H9 (cell line): ENCODE measurements at regions not wholly inside any gene's neighbourhood (a gene's known extent, or its start where the extent isn't known, plus 50 kb on each side); places are given as distances from the start of the nearest gene placed in this dataset.

Experiments used
- DNase-seq: peaks from one replicate; pipeline ENCODE4 v3.0.0-alpha.2; 2017
- H2AFZ ChIP-seq: one replicate; pipeline ENCODE4 v1.6.1; 2013; ENCODE audit warnings: mild to moderate bottlenecking, low read length, control low read depth, moderate library complexity
- H2AK5ac ChIP-seq: 2 replicates; pipeline ENCODE4 v1.6.1; 2013; ENCODE audit warnings: low read length, control low read depth, mixed read lengths; ENCODE audit not compliant: insufficient read length
- H2BK120ac ChIP-seq: one replicate; pipeline ENCODE4 v1.6.1; 2013; ENCODE audit warnings: low read depth, mild to moderate bottlenecking, low read length, control low read depth, inconsistent platforms; ENCODE audit not compliant: poor library complexity, severe bottlenecking
- H2BK12ac ChIP-seq: 2 replicates; pipeline ENCODE4 v1.6.1; 2013; ENCODE audit warnings: low read length, control low read depth, mixed read lengths, low read depth; ENCODE audit not compliant: insufficient read length
- H2BK15ac ChIP-seq: 2 replicates; pipeline ENCODE4 v1.6.1; 2013; ENCODE audit warnings: low read depth, low read length, control low read depth
- H2BK20ac ChIP-seq: one replicate; pipeline ENCODE4 v1.6.1; 2013; ENCODE audit warnings: low read depth, mild to moderate bottlenecking, low read length, control low read depth, inconsistent platforms; ENCODE audit not compliant: poor library complexity, severe bottlenecking
- H2BK5ac ChIP-seq: 2 replicates; pipeline ENCODE4 v1.6.1; 2013; ENCODE audit warnings: low read length, control low read depth, mixed read lengths; ENCODE audit not compliant: insufficient read length
- H3K14ac ChIP-seq: 2 replicates; pipeline ENCODE4 v1.6.1; 2013; ENCODE audit warnings: low read length, control low read depth; ENCODE audit not compliant: insufficient read depth
- H3K18ac ChIP-seq: 2 replicates; pipeline ENCODE4 v1.6.1; 2013; ENCODE audit warnings: low read depth, mild to moderate bottlenecking, mixed read lengths, low read length, control low read depth; ENCODE audit not compliant: insufficient read length
- H3K23ac ChIP-seq: 2 replicates; pipeline ENCODE4 v1.6.1; 2013; ENCODE audit warnings: low read length, control low read depth, mixed read lengths, low read depth; ENCODE audit not compliant: insufficient read length
- H3K23me2 ChIP-seq: 2 replicates; pipeline ENCODE4 v1.6.1; 2013; ENCODE audit warnings: low read depth, mild to moderate bottlenecking, mixed read lengths, low read length, control low read depth; ENCODE audit not compliant: insufficient read length, poor library complexity, severe bottlenecking
- H3K27ac ChIP-seq: 2 replicates; pipeline ENCODE4 v1.5.1; 2013; ENCODE audit warnings: low read length, control low read depth, mixed read lengths, low read depth; ENCODE audit not compliant: insufficient read length
- H3K27me3 ChIP-seq: 2 replicates; pipeline ENCODE4 v1.6.1; 2013; ENCODE audit warnings: low read length, control low read depth, inconsistent platforms; ENCODE audit not compliant: insufficient read depth
- H3K4ac ChIP-seq: 2 replicates; pipeline ENCODE4 v1.6.1; 2013; ENCODE audit warnings: low read depth, mild to moderate bottlenecking, control low read depth, inconsistent platforms, low read length, moderate library complexity
- H3K4me1 ChIP-seq: 2 replicates; pipeline ENCODE4 v1.6.1; 2013; ENCODE audit warnings: low read length, control low read depth, inconsistent platforms; ENCODE audit not compliant: insufficient read depth
- H3K4me2 ChIP-seq: 2 replicates; pipeline ENCODE4 v1.6.1; 2013; ENCODE audit warnings: low read length, control low read depth, mixed read lengths; ENCODE audit not compliant: insufficient read length, insufficient read depth
- H3K56ac ChIP-seq: 2 replicates; pipeline ENCODE4 v1.6.1; 2013; ENCODE audit warnings: low read depth, mild to moderate bottlenecking, mixed read lengths, low read length, control low read depth; ENCODE audit not compliant: insufficient read length
- H3K79me1 ChIP-seq: 2 replicates; pipeline ENCODE4 v1.6.1; 2013; ENCODE audit warnings: low read depth, mild to moderate bottlenecking, moderate library complexity, low read length, control low read depth, inconsistent platforms; ENCODE audit not compliant: insufficient read depth, poor library complexity, severe bottlenecking
- H3K79me2 ChIP-seq: 2 replicates; pipeline ENCODE4 v1.6.1; 2013; ENCODE audit warnings: low read length, control low read depth, inconsistent platforms; ENCODE audit not compliant: insufficient read depth
- H3K9ac ChIP-seq: 2 replicates; pipeline ENCODE4 v1.6.1; 2013; ENCODE audit warnings: low read length, control low read depth, mixed read lengths; ENCODE audit not compliant: insufficient read length; ENCODE audit errors: extremely low read depth
- H3K9me3 ChIP-seq: one replicate; pipeline ENCODE4 v1.6.1; 2013; ENCODE audit warnings: low read depth, low read length, inconsistent platforms; ENCODE audit not compliant: control insufficient read depth
- H3T11ph ChIP-seq: one replicate; pipeline ENCODE4 v1.6.1; 2013; ENCODE audit warnings: mild to moderate bottlenecking, low read length, control low read depth, inconsistent platforms
- H4K20me1 ChIP-seq: one replicate; pipeline ENCODE4 v1.6.1; 2013; ENCODE audit not compliant: control insufficient read depth, insufficient read length, insufficient read depth
- H4K5ac ChIP-seq: 2 replicates; pipeline ENCODE4 v1.6.1; 2013; ENCODE audit warnings: low read depth, mild to moderate bottlenecking, mixed read lengths, low read length, control low read depth; ENCODE audit not compliant: insufficient read length
- H4K8ac ChIP-seq: replicated peaks from 2 replicates; pipeline ENCODE4 v1.6.1; 2013; ENCODE audit warnings: low read length, control low read depth, mixed read lengths, low read depth; ENCODE audit not compliant: insufficient read length
- H4K91ac ChIP-seq: 2 replicates; pipeline ENCODE4 v1.6.1; 2013; ENCODE audit warnings: low read depth, mild to moderate bottlenecking, moderate library complexity, mixed read lengths, low read length, control low read depth; ENCODE audit not compliant: insufficient read length
- H3K27ac Mint-ChIP-seq, 3 experiments: 2 replicates in 2 of 3; 3 replicates in 1 of 3; pipeline ENCODE4 v1.8.0; 2020 to 2021; ENCODE audit warnings: mixed read lengths in 3 of 3, mild to moderate bottlenecking in 1 of 3, moderate library complexity in 1 of 3
- H3K27me3 Mint-ChIP-seq: 2 replicates; pipeline ENCODE4 v1.8.0; 2021; ENCODE audit warnings: low read depth, mild to moderate bottlenecking, moderate library complexity, mixed read lengths
- H3K36me3 Mint-ChIP-seq, 3 experiments: 2 replicates in 2 of 3; 3 replicates in 1 of 3; pipeline ENCODE4 v1.8.0; 2020 to 2021; ENCODE audit warnings: low read depth in 3 of 3, mixed read lengths in 3 of 3; ENCODE audit not compliant: insufficient read depth in 1 of 3
- H3K4me1 Mint-ChIP-seq, 2 experiments: 2 replicates each; pipeline ENCODE4 v1.8.0; 2020; ENCODE audit warnings: mixed read lengths in 2 of 2
- H3K4me3 Mint-ChIP-seq, 2 experiments: 2 replicates in 1 of 2; 3 replicates in 1 of 2; pipeline ENCODE4 v1.8.0; 2020 to 2021; ENCODE audit warnings: mild to moderate bottlenecking in 2 of 2, mixed read lengths in 2 of 2, moderate library complexity in 1 of 2
- H3K9me3 Mint-ChIP-seq, 2 experiments: 2 replicates in 1 of 2; 3 replicates in 1 of 2; pipeline ENCODE4 v1.8.0; 2020; ENCODE audit warnings: mild to moderate bottlenecking in 2 of 2, mixed read lengths in 2 of 2, moderate library complexity in 1 of 2
- CTCF ChIP-seq: fragments of 200-600 bp; sonication (generic); conservative IDR thresholded peaks from 3 replicates; pipeline ENCODE4 v1.8.0; 2021; ENCODE audit warnings: antibody characterized with exemption, mild to moderate bottlenecking
- WGBS: extraction: QIAGEN DNeasy Blood & Tissue Kit; methylation state at CpG from one replicate; pipeline ENCODE4 v1.1.7; 2013; ENCODE audit warnings: missing lambda C conversion rate, low lambda C conversion rate, mixed read lengths; ENCODE audit not compliant: insufficient read length; ENCODE audit errors: extremely low coverage; 5-methylcytosine and 5-hydroxymethylcytosine counted together

GRCh38 chr2:163479599-163479998 is 256.2 kb downstream of the FIGN start:
- no peaks in the 10 kb centered on the region for H3K9me3 ChIP-seq
- Mint-ChIP-seq H3K4me1 (peaks cover 10% of the 10 kb centered on the region in 2 experiments), H3K36me3 (peaks cover 0 to 6% (median 0%) of the 10 kb centered on the region in 3 experiments; a peak in 2 of 7 replicates), H3K27ac (no peak overlapping the region; a peak in 1 of 7 replicates), H3K27me3 (peaks cover 1% of the 10 kb centered on the region; the same call in 1 of the 2 replicates), H3K4me3 (no peak overlapping the region), H3K9me3 (no peaks in the 10 kb centered on the region; a peak in 1 of 5 replicates)
- no peak overlapping the region for H3K23ac ChIP-seq
- H2BK5ac ChIP-seq: no peak overlapping the region
- H3K9ac ChIP-seq: no peak overlapping the region
- no peaks in the 10 kb centered on the region for H3K79me1 ChIP-seq
- no peaks in the 10 kb centered on the region for H4K20me1 ChIP-seq
- no peak overlapping the region for H3K4me2 ChIP-seq
- no peaks in the 10 kb centered on the region for H3K4me1 ChIP-seq
- no peak for TF ChIP-seq CTCF
- no peak overlapping the region for H2AFZ ChIP-seq
- no peak overlapping the region for H4K5ac ChIP-seq
- no peak overlapping the region for H4K8ac ChIP-seq
- H2AK5ac ChIP-seq: no peak overlapping the region
- H4K91ac ChIP-seq: no peak overlapping the region
- H3T11ph ChIP-seq: no peak overlapping the region
- no peak overlapping the region for H3K4ac ChIP-seq
- H3K27me3 ChIP-seq: no peaks in the 10 kb centered on the region
- H3K79me2 ChIP-seq: no peaks in the 10 kb centered on the region
- H2BK15ac ChIP-seq: no peak overlapping the region
- WGBS: no CpG with 5 or more reads among the region's 9 CpGs
- H3K27ac ChIP-seq: no peak overlapping the region
- H2BK12ac ChIP-seq: no peak overlapping the region
- no peak for DNase-seq
- H3K56ac ChIP-seq: no peak overlapping the region
- no peaks in the 10 kb centered on the region for H3K23me2 ChIP-seq
- no peak overlapping the region for H2BK120ac ChIP-seq
- no peak overlapping the region for H3K14ac ChIP-seq
- no peak overlapping the region for H3K18ac ChIP-seq
- no peak overlapping the region for H2BK20ac ChIP-seq
